Neural cell (in vitro differentiated cells): ENCODE measurements at regions not wholly inside any gene's neighbourhood (a gene's known extent, or its start where the extent isn't known, plus 50 kb on each side); places are given as distances from the start of the nearest gene placed in this dataset.

Source experiments
- H2AFZ ChIP-seq: fragments of 200-600, 300-800 bp; sonication (generic), shearing (Covaris generic); 2 replicates; pipeline ENCODE4 v1.6.0; 2014; ENCODE audit warnings: low read depth, mild to moderate bottlenecking, antibody characterized with exemption, low read length, moderate library complexity
- H3F3A ChIP-seq: fragments of 200-600 bp; shearing (Covaris generic); 2 replicates; pipeline ENCODE4 v1.6.1; 2016; ENCODE audit warnings: mild to moderate bottlenecking, moderate library complexity, mixed read lengths, antibody characterized with exemption, low read length; ENCODE audit not compliant: insufficient read depth, poor library complexity, severe bottlenecking
- H3K27ac ChIP-seq: fragments of 200-600, 300-800 bp; sonication (generic), shearing (Covaris generic); 2 replicates; pipeline ENCODE4 v1.5.1; 2014; ENCODE audit warnings: mild to moderate bottlenecking, low read length, moderate library complexity
- H3K27me3 ChIP-seq: fragments of 300-800, 200-600 bp; sonication (generic), shearing (Covaris generic); 2 replicates; pipeline ENCODE4 v1.6.0; 2014; ENCODE audit warnings: mild to moderate bottlenecking, low read depth, low read length, moderate library complexity; ENCODE audit not compliant: insufficient read depth
- H3K36me3 ChIP-seq: fragments of 300-800, 200-600 bp; sonication (generic), shearing (Covaris generic); 2 replicates; pipeline ENCODE4 v1.5.1; 2014; ENCODE audit warnings: mild to moderate bottlenecking, antibody characterized with exemption, low read length, moderate library complexity; ENCODE audit not compliant: insufficient read depth
- H3K4me2 ChIP-seq: fragments of 300-800, 200-600 bp; sonication (generic), shearing (Covaris generic); 2 replicates; pipeline ENCODE4 v1.6.0; 2014; ENCODE audit warnings: mild to moderate bottlenecking, low read length
- H3K4me3 ChIP-seq: fragments of 300-800, 200-600 bp; sonication (generic), shearing (Covaris generic); 2 replicates; pipeline ENCODE4 v1.5.1; 2014; ENCODE audit warnings: mild to moderate bottlenecking, low read length, moderate library complexity
- H3K79me2 ChIP-seq: fragments of 200-600 bp; shearing (Covaris generic); replicated peaks from 2 replicates; pipeline ENCODE4 v1.6.0; 2014; ENCODE audit warnings: mild to moderate bottlenecking, low read length, moderate library complexity; ENCODE audit not compliant: insufficient read depth
- H3K9ac ChIP-seq: fragments of 300-800, 200-600 bp; sonication (generic), shearing (Covaris generic); 2 replicates; pipeline ENCODE4 v1.6.1; 2016; ENCODE audit warnings: mild to moderate bottlenecking, low read length, mixed read lengths
- H3K9me2 ChIP-seq: fragments of 200-600 bp; shearing (Covaris generic); 2 replicates; pipeline ENCODE4 v1.6.1; 2016; ENCODE audit warnings: mild to moderate bottlenecking, low read length, mixed read lengths; ENCODE audit not compliant: insufficient read depth
- H3K9me3 ChIP-seq: fragments of 200-600, 300-800 bp; sonication (generic), shearing (Covaris generic); 2 replicates; pipeline ENCODE4 v1.6.1; 2016; ENCODE audit warnings: mild to moderate bottlenecking, mixed run types, low read length, moderate library complexity, mixed read lengths
- H4K20me1 ChIP-seq: fragments of 200-600 bp; shearing (Covaris generic); 2 replicates; pipeline ENCODE4 v1.6.1; 2016; ENCODE audit warnings: mild to moderate bottlenecking, mixed run types; ENCODE audit not compliant: insufficient read depth
- EP300 ChIP-seq: fragments of 450-650 bp; conservative IDR thresholded peaks from 2 replicates; pipeline ENCODE4 v1.6.1; 2014; ENCODE audit warnings: antibody characterized with exemption, mild to moderate bottlenecking, moderate library complexity; ENCODE audit not compliant: poor library complexity, severe bottlenecking
- EZH2 ChIP-seq: fragments of 200-600, 300-800 bp; shearing (Covaris generic), sonication (generic); IDR thresholded peaks from 2 replicates; pipeline ENCODE4 v1.6.1; 2014; ENCODE audit warnings: antibody characterized with exemption, low read length, borderline replicate concordance, mild to moderate bottlenecking; ENCODE audit not compliant: insufficient read depth, poor library complexity, severe bottlenecking
- MXI1 ChIP-seq: fragments of 450-650 bp; conservative IDR thresholded peaks from 2 replicates; pipeline ENCODE4 v1.6.1; 2014; ENCODE audit warnings: antibody characterized with exemption, mild to moderate bottlenecking; ENCODE audit not compliant: poor library complexity, severe bottlenecking
- POLR2AphosphoS5 ChIP-seq: IDR thresholded peaks from 2 replicates; pipeline ENCODE4 v1.6.1; 2012
- RAD21 ChIP-seq: fragments of 450-650 bp; conservative IDR thresholded peaks from 2 replicates; pipeline ENCODE4 v1.6.1; 2014; ENCODE audit warnings: antibody characterized with exemption, mild to moderate bottlenecking, moderate library complexity
- SMC3 ChIP-seq: fragments of 450-650 bp; conservative IDR thresholded peaks from 2 replicates; pipeline ENCODE4 v1.6.1; 2014; ENCODE audit warnings: antibody characterized with exemption, mild to moderate bottlenecking, moderate library complexity; ENCODE audit not compliant: poor library complexity
- TAF1 ChIP-seq: IDR thresholded peaks from 2 replicates; pipeline ENCODE4 v1.6.1; 2012; ENCODE audit warnings: low read depth
- TF ChIP-seq, protein P1 (sequence below): IDR thresholded peaks from 2 replicates; pipeline ENCODE4 v1.6.1; 2012; ENCODE audit warnings: borderline replicate concordance
- TF ChIP-seq, protein P2 (sequence below): fragments of 450-650 bp; IDR thresholded peaks from 2 replicates; pipeline ENCODE4 v1.5.1; 2014; ENCODE audit warnings: antibody characterized with exemption, mild to moderate bottlenecking, moderate library complexity; ENCODE audit not compliant: poor library complexity, severe bottlenecking

DNA sequence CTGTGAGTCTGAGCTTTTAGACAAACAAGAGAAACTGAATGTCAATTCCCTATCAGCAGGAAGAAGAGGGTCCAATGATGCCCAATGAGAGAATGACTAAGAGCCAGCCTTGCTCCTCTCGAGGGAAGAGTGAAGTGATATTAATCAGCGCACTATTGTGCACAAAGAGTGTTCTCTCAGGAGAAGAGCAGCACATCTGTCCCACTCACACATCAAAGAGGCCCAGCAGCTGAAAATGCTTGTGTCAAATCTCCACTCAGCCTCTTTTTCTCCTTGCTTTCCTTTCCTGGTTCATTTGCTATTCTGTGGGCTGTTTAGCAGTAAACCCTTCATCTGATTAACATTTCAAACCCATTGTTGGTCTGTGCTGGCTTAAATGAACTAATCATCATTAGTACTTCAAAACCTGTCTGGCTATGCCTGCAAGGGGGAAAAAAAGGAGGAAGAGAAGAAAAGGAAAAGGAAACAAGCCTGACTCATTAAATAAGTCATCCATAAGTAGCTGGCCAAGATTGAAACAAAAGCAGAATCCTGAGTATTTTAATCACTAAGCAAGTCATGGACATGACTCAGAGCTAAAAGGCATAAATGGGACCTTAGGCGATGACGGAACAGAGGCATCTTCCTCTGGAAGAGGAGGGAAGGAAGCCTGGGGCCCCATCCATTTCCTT is 912.7 kb downstream of the TUSC7 start:
- Histone ChIP-seq H3F3A (no peaks in the 10 kb centered on the region), H3K79me2 (no peaks in the 10 kb centered on the region), H3K27me3 (no peaks in the 10 kb centered on the region), H3K4me2 (no peak overlapping the region), H4K20me1 (no peaks in the 10 kb centered on the region), H3K9me3 (no peaks in the 10 kb centered on the region), H3K27ac (no peak overlapping the region), H3K4me3 (peak overlapping the region; percentile 2), H3K9me2 (no peaks in the 10 kb centered on the region), H3K9ac (no peak overlapping the region), H3K36me3 (no peaks in the 10 kb centered on the region), H2AFZ (no peak overlapping the region)
- TF ChIP-seq, protein P1, sequence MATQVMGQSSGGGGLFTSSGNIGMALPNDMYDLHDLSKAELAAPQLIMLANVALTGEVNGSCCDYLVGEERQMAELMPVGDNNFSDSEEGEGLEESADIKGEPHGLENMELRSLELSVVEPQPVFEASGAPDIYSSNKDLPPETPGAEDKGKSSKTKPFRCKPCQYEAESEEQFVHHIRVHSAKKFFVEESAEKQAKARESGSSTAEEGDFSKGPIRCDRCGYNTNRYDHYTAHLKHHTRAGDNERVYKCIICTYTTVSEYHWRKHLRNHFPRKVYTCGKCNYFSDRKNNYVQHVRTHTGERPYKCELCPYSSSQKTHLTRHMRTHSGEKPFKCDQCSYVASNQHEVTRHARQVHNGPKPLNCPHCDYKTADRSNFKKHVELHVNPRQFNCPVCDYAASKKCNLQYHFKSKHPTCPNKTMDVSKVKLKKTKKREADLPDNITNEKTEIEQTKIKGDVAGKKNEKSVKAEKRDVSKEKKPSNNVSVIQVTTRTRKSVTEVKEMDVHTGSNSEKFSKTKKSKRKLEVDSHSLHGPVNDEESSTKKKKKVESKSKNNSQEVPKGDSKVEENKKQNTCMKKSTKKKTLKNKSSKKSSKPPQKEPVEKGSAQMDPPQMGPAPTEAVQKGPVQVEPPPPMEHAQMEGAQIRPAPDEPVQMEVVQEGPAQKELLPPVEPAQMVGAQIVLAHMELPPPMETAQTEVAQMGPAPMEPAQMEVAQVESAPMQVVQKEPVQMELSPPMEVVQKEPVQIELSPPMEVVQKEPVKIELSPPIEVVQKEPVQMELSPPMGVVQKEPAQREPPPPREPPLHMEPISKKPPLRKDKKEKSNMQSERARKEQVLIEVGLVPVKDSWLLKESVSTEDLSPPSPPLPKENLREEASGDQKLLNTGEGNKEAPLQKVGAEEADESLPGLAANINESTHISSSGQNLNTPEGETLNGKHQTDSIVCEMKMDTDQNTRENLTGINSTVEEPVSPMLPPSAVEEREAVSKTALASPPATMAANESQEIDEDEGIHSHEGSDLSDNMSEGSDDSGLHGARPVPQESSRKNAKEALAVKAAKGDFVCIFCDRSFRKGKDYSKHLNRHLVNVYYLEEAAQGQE: no peak
- no peak for TF ChIP-seq SMC3
- TF ChIP-seq EP300: no peak
- TF ChIP-seq POLR2AphosphoS5: no peak
- TF ChIP-seq MXI1: no peak
- TF ChIP-seq EZH2: no peak
- TF ChIP-seq, protein P2, sequence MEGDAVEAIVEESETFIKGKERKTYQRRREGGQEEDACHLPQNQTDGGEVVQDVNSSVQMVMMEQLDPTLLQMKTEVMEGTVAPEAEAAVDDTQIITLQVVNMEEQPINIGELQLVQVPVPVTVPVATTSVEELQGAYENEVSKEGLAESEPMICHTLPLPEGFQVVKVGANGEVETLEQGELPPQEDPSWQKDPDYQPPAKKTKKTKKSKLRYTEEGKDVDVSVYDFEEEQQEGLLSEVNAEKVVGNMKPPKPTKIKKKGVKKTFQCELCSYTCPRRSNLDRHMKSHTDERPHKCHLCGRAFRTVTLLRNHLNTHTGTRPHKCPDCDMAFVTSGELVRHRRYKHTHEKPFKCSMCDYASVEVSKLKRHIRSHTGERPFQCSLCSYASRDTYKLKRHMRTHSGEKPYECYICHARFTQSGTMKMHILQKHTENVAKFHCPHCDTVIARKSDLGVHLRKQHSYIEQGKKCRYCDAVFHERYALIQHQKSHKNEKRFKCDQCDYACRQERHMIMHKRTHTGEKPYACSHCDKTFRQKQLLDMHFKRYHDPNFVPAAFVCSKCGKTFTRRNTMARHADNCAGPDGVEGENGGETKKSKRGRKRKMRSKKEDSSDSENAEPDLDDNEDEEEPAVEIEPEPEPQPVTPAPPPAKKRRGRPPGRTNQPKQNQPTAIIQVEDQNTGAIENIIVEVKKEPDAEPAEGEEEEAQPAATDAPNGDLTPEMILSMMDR: no peak
- TF ChIP-seq RAD21: no peak
- no peak for TF ChIP-seq TAF1

DNA sequence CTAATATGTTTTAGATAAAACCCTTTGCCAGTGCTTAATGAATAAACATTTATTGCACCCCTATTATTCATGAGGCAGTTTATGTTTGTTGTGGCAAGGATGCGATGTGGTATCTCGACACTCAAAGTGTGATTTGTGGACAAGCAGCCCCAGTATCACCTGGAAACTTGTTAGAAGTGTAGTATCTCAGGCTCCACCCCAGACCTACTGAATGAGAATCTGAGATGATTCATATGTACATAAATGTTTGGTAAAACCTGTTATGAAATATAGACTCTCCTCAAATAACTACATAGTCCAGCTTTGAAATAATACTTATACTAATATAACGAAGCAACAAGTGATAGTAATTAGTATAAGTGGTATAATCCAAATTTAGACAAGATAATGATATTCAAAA is 914.8 kb downstream of the TUSC7 start:
- H4K20me1 ChIP-seq: no peaks in the 10 kb centered on the region
- H3K9ac ChIP-seq: no peak overlapping the region
- no peaks in the 10 kb centered on the region for H3K9me2 ChIP-seq
- no peaks in the 10 kb centered on the region for H3F3A ChIP-seq
- TF ChIP-seq RAD21: no peak
- no peak overlapping the region for H3K4me2 ChIP-seq
- H3K9me3 ChIP-seq: no peaks in the 10 kb centered on the region
- H3K27me3 ChIP-seq: no peaks in the 10 kb centered on the region
- no peaks in the 10 kb centered on the region for H3K79me2 ChIP-seq
- H3K27ac ChIP-seq: no peak overlapping the region
- no peaks in the 10 kb centered on the region for H3K36me3 ChIP-seq
- H2AFZ ChIP-seq: no peak overlapping the region
- no peak overlapping the region for H3K4me3 ChIP-seq

DNA sequence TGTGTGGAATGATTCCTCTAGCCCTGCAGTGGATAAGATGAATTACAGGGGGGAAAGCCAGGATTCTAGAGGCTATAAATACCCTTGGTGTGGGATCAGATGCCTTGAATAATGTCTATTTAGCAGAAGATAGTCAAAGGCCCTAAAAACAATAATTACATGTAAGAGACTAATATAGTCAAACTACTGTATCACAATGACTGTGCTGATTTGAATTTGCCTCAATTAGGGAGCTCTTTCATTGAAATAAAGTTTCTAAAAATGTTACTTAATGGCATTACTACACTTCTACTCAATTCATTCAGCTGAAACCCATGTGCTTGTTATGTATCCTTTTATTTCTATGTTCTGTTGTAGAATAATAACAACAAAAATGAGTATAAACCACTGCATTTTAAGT is 915.6 kb downstream of the TUSC7 start:
- Histone ChIP-seq H3K4me3 (no peak overlapping the region), H3K36me3 (no peaks in the 10 kb centered on the region), H3K79me2 (no peaks in the 10 kb centered on the region), H3F3A (no peaks in the 10 kb centered on the region), H3K9ac (no peak overlapping the region), H3K4me2 (no peak overlapping the region), H3K9me3 (no peaks in the 10 kb centered on the region), H2AFZ (no peak overlapping the region), H3K27me3 (no peaks in the 10 kb centered on the region), H3K9me2 (no peaks in the 10 kb centered on the region), H3K27ac (no peak overlapping the region), H4K20me1 (no peaks in the 10 kb centered on the region)
- TF ChIP-seq POLR2AphosphoS5: no peak
- TF ChIP-seq EZH2: no peak
- TF ChIP-seq, protein P1: no peak
- TF ChIP-seq RAD21: no peak
- TF ChIP-seq, protein P2: no peak
